HG03354 (cell line): ENCODE measurements at regions not wholly inside any gene's neighbourhood (a gene's known extent, or its start where the extent isn't known, plus 50 kb on each side); places are given as distances from the start of the nearest gene placed in this dataset.

Experiments
- ATAC-seq: cut with Tn5 transposase; IDR thresholded peaks from one replicate; pipeline ENCODE4 v1.9.1; 2021; ENCODE audit warnings: mild to moderate bottlenecking; ENCODE audit not compliant: unreplicated experiment, poor library complexity, severe bottlenecking

- no peak for ATAC-seq
Measured at GRCh38 chr1:234879147-234880080, 249.2 kb downstream of the TOMM20 start.

DNA sequence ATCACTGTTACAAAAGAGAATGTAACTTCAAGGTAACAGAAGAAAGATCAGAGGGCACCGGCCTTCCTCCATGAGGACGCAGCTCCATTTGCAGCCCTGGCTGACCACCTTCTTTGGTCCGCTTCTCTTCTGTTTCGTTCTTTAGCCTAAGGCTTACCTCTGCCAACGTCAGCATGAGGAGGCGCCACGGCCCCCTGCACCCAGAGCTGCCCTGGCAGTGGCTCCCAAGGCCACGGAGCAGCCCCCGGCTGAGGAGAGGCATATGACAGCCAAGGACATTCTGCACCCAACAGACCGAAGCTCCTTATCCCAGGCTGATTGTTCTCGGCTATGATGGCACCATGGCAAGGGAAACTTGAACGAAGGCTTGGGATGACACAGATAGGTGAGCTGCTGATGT, 250.3 kb downstream of the TOMM20 start:
- no peak for ATAC-seq

GRCh38 chr1:234877761-234878160, 250.9 kb downstream of the TOMM20 start:
- no peak for ATAC-seq

GRCh38 chr1:234875953-234876855, 252.4 kb downstream of the TOMM20 start:
- ATAC-seq: no peak

DNA sequence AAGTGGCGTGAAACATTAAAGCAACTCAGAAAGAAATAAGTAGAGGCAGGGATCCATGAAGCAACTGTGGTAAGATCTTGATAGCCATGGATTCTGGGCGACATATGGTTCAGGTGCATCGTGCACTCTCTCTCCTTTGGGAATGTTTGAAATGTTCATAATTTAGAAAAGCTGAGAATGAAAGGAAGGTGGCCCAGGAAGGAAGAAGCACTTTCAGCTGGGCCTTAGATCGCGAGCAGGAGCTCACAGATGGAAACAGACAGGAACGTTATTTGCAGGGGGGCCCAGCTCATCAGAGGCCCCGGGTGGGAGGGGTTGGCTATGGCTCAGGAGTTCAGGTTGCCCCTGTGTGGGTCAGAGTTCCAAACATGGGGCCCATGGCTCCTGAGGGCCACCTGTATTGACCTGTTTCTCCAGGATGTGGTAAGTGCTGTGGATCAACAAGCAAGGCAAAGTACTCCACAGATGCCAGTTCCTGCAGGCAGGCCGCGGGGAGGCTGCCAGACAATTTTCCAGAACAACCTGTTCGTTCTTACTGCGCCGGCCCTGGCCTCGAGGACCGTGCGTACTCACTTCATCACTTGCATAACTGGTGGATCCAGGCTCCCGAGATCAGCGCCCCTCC, 253.2 kb downstream of the TOMM20 start:
- no peak for ATAC-seq

GRCh38 chr1:234874291-234875288, 254.0 kb downstream of the TOMM20 start:
- ATAC-seq: no peak

DNA sequence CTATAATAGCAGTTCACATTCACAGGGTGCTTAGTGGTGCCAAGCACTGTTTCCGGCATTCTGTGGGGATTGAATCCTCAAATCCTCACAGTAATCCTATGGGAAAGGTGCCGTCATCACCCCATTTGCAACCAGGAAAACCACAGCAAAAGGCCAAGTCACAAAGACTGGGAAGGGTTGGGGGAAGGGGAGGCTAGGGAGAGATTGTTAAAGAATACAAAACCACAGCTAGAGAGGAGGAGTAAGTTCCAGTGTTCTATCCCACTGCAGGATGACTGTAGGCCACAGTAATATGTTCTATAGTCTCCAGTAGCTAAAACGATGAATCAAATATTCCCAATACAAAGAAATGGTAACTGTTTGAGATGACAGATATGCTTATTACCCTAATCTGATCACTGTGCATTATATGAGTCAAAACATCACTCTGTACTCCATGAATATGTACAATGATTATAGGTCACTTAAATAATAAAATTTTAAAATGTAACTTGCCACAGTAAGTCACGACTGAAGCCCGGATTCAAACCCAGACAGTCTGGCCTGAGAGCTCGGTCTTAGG, 256.8 kb downstream of the TOMM20 start:
- ATAC-seq: no peak

DNA sequence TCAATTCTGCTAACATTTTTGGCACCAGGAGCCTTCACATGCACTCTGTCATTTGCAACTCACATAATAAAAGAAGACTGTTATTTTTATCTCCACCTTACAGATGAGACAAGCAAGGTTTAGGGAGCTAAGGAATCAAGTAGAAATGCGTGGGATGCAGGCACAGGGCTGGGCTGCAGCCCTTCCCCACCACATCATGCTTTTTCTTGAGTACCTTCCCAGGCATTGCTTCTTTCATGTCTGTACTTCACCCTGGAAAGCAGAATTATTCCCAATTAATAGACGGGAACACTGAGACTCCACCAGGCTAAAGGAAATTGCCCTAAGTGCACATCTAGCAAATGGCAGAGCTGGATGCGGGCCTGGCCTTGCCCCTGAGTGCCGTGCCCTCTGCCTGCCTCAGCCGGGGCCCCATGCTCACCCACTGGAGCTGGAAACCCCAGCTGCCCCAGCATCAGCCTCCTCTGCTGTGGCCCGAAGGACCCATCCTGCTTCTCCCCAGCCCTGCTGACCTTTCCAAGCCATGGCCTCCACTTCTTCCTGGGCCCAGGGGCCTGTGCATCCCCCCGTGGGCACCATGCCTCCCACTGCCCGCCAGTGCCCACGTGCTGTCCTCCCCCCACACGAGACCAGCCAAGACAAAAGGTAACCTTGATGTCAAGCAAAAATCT, 257.5 kb downstream of the TOMM20 start:
- ATAC-seq: no peak

- no peak for ATAC-seq
Measured at GRCh38 chr1:234870020-234870981, 258.3 kb downstream of the TOMM20 start.

GRCh38 chr1:234869182-234870019, 259.2 kb downstream of the TOMM20 start:
- ATAC-seq: no peak

DNA sequence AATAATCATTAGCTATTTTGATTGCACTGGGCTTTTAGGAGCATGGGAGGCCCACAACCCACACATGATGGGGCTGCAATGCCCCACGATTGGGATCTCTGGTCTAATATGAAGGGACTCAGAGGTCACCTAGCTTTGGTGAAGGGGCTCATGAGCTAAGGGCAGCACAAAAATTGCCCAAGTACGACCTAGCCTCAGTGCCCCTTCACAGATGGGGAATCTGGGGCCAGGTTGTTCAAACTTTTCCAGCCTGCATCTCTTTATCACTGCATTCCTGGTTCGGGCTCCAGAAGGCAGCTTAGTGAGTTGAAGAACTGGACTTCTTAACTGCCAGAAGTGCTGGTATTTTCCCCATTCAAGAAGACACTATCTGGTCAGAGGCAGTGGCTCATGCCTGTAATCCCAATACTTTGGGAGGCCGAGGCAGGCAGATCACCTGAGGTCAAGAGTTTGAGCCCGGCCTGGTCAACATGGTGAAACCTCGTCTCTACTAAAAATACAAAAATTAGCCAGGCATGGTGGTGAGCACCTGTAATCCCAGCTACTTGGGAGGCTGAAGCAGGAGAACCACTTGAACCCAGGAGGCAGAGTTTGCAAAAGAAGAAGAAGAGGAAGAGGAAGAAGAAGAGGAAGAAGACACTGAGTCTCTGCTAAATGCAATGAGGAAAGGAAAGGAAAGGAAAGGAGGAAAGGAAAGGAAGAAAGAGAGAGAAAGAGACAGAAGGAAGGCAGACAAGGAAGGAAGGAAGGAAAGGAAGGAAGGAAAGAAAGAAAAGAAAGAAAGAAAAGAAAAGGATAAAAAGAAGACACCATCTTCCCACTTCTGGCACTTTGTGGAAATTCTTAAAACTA, 258.5 kb upstream of the IRF2BP2 start:
- ATAC-seq: no peak

DNA sequence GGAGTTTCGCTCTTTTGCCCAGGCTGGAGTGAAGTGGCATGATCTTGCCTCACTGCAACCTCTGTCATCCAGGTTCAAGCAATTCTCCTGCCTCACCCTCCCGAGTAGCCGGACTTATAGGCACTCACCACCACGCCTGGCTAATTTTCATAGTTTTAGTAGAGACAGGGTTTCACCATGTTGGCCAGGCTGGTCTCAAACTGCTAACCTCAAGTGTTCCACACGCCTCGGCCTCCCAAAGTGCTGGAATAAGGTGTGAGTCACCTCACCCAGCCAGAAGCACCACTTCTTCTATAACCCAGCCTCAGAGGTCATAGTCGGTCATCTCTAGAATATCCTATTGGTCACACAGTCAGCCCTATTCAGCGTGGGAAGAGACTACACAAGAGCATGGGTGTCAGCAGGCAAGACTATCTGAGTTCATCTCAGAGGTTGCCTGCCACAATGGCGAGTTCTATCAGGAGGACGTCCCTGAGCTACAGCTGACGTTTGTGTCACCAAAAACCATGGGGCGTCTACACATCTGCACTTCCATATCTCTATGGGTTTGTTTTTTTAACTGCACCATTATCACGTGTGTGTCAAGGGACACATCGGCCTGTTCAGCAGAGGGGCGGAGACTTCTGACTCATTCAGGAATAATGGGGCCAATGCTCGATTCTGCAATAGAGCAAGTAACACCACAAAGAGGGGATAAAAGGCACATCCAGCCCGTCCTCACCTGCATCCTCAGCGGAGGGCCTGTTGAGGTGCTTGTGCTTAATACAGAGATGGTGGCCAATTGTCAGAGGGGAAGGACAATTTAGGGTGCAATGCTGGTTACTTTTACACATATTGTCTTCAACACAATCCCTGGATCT, 256.3 kb upstream of the IRF2BP2 start:
- ATAC-seq: no peak

DNA sequence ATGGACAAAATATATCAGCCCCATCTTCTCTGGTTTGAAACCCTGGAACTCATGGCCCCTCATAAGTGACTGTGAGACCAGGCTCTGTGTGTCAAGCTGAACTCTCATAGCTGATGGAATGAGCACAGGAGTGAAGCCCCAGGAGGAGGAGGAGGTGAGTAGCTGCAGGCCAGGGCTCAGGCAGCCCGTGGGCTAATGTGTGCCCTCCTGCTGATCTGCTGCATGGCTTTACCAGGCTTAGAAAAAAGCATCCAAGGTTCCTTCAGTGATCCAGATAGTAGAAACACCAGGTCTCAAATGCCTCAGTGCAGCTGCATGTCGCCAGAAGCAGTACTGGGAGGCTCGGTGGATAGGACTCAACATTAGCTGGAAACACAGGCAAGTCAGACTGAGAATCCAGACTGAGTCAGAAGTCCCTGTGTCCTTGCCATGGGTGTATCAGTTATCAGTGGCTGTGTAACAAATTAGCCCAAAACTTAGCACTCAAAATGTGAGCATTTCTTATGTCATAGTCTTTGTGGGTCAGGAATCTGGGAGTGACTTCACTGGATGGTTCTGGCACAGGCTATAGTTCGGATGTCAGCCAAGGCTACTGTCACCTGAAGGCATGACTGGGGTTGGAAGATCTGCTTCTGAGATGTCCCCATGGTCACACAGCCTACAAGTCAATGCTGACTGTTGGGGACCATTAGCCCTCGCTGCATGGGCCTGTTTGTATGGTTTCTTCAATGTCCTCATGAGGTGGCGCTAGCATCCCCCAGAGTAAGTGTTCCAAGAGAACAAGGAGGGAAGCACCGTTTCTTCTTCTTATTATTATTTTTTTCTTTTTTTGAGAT, 255.4 kb upstream of the IRF2BP2 start:
- no peak for ATAC-seq

DNA sequence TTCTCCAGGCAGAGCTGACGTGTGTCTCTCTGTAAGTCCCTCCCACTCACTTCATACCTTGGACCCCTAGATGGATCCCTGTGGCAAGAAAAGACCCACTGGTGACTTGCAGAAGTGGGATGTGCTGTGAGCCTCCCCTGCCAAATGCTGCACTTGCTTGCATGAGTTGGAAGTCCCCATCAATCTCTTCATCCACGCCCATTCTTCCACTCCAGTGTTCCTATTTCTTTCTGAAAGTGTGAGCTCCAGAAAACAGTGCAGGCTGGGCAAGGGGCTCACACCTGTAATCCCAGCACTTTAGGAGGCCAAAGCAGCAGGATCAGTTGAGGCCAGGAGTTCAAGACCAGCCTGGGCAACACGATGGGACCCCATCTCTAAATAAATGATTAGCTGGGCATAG, 254.1 kb upstream of the IRF2BP2 start:
- ATAC-seq: no peak
